ENCODE measurements at regions not wholly inside any gene's neighbourhood (a gene's known extent, or its start where the extent isn't known, plus 50 kb on each side); places are given as distances from the start of the nearest gene placed in this dataset.

DNA sequence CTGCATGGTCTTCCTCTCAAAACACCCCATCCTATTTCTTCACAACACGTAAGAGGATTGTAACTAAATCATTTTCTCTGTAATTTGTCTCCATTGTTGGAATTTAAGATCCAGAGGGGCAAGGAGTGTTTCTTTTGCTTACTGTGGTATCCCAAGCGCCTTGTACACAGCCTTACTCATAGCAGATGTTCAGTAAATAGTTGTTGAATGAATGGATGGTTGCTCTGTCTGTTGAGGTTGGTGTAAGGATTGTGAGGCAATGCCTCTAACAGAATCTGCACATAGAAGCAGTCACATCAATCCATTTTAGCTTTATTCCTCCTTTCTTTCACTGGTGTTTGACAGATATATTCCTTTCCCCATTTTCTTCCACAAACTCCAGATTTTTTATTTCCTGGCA, 90.1 kb downstream of the ZNF365 start:
- Histone ChIP-seq H3K4me1 (no peaks in the 10 kb centered on the region), H3K27ac (replicated peaks) (no peak overlapping the region), H3K4me3 (no peak overlapping the region), H3K9me3 (replicated peaks) (peaks cover 14% of the 10 kb centered on the region), H3K36me3 (no peaks in the 10 kb centered on the region), H3K27me3 (ENCODE audit: low read depth) (no peaks in the 10 kb centered on the region)
- no peak for DNase-seq
- no peak for TF ChIP-seq CTCF (IDR thresholded peaks at IDR 0.05; ENCODE audit: borderline replicate concordance)
- intact Hi-C loops (cut with micrococcal nuclease), result no loop called here

DNA sequence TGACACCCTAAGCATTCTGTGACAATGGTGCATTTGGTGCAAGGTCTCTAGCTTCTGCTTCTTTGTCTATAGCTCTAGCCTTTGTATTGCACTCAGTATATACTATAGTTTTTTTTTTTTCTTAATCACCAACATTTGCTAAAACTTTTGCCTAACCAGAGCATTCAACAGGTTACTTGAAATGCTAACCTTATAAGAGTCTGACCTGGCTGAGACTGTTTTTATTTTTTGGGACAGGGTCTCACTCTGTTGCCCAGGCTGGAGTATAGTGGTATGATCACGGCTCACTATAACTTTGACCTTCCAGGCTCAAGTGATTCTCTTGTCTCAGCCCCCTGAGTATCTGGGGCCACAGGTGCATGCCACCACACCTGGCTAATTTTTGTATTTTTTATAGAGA, 92.4 kb downstream of the ZNF365 start:
- intact Hi-C loops (cut with micrococcal nuclease), result no loop called here
- no peaks in the 10 kb centered on the region for H3K27me3 ChIP-seq (ENCODE audit: low read depth)
- no peaks in the 10 kb centered on the region for H3K36me3 ChIP-seq
- no peak overlapping the region for H3K4me3 ChIP-seq
- no peak for DNase-seq
- no peak for TF ChIP-seq CTCF (IDR thresholded peaks at IDR 0.05; ENCODE audit: borderline replicate concordance)
- peaks cover 14% of the 10 kb centered on the region for H3K9me3 ChIP-seq (replicated peaks)
- no peak overlapping the region for H3K27ac ChIP-seq (replicated peaks)
- H3K4me1 ChIP-seq, result no peaks in the 10 kb centered on the region

GRCh38 chr10:62467527-62467926, 93.4 kb downstream of the ZNF365 start:
- intact Hi-C loops (cut with micrococcal nuclease), result no loop called here
- no peak for DNase-seq
- no peak overlapping the region for H3K27ac ChIP-seq (replicated peaks)
- no peaks in the 10 kb centered on the region for H3K4me1 ChIP-seq
- no peak for TF ChIP-seq CTCF (IDR thresholded peaks at IDR 0.05; ENCODE audit: borderline replicate concordance)
- H3K4me3 ChIP-seq, result no peak overlapping the region
- no peaks in the 10 kb centered on the region for H3K36me3 ChIP-seq
- peaks cover 14% of the 10 kb centered on the region for H3K9me3 ChIP-seq (replicated peaks)
- H3K27me3 ChIP-seq (ENCODE audit: low read depth), result no peaks in the 10 kb centered on the region

DNA sequence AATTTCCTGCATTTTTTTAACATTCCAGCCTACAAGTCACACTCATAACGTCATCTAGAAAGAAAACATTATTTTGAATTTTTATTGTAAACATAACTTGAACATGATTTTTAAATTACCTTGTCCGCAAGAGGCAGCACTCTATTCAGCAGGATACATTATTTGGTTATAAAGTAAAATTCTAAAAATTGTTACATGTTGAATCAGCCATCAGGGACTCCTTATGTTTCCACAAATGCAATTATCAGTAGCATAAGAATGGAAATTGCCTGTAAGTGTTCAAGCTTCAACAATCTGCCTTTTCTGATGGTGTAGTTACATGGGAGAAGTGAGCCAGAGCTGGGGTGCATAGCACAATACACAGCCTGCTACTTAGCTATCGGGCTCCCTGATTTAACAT, 97.5 kb downstream of the ZNF365 start:
- Histone ChIP-seq H3K4me3 (no peak overlapping the region), H3K4me1 (no peaks in the 10 kb centered on the region), H3K27ac (replicated peaks) (no peak overlapping the region), H3K27me3 (ENCODE audit: low read depth) (no peaks in the 10 kb centered on the region), H3K9me3 (replicated peaks) (no peaks in the 10 kb centered on the region), H3K36me3 (no peaks in the 10 kb centered on the region)
- DNase-seq, result no peak
- no peak for TF ChIP-seq CTCF (IDR thresholded peaks at IDR 0.05; ENCODE audit: borderline replicate concordance)
- intact Hi-C loops (cut with micrococcal nuclease), result no loop called here

GRCh38 chr10:62473241-62473640, 99.1 kb downstream of the ZNF365 start:
- intact Hi-C loops (cut with micrococcal nuclease), result no loop called here
- Histone ChIP-seq H3K9me3 (replicated peaks) (peaks cover 10% of the 10 kb centered on the region), H3K4me3 (no peak overlapping the region), H3K4me1 (no peaks in the 10 kb centered on the region), H3K27ac (replicated peaks) (no peak overlapping the region), H3K36me3 (no peaks in the 10 kb centered on the region), H3K27me3 (ENCODE audit: low read depth) (no peaks in the 10 kb centered on the region)
- TF ChIP-seq CTCF (IDR thresholded peaks at IDR 0.05; ENCODE audit: borderline replicate concordance), result no peak
- DNase-seq, result no peak

- Histone ChIP-seq H3K36me3 (no peaks in the 10 kb centered on the region), H3K9me3 (replicated peaks) (peaks cover 10% of the 10 kb centered on the region), H3K27me3 (ENCODE audit: low read depth) (no peaks in the 10 kb centered on the region), H3K4me3 (no peak overlapping the region), H3K4me1 (no peaks in the 10 kb centered on the region), H3K27ac (replicated peaks) (no peak overlapping the region)
- no peak for DNase-seq
- TF ChIP-seq CTCF (IDR thresholded peaks at IDR 0.05; ENCODE audit: borderline replicate concordance), result no peak
- intact Hi-C loops (cut with micrococcal nuclease), result no loop called here
Observed at GRCh38 chr10:62475551-62475950, 101.4 kb downstream of the ZNF365 start.

All from left ventricle myocardium inferior (tissue), 1 donor.